ENCODE measurements at regions not wholly inside any gene's neighbourhood (a gene's known extent, or its start where the extent isn't known, plus 50 kb on each side); places are given as distances from the start of the nearest gene placed in this dataset.

GRCh38 chr3:168425936-168426595 lies 330.3 kb upstream of the GOLIM4 start:
- DNase-seq (ENCODE audit: extremely low spot score, unreplicated experiment), result no peak
- no peaks in the 10 kb centered on the region for H3K4me1 Mint-ChIP-seq (ENCODE audit: unreplicated experiment)
- H3K9me3 Mint-ChIP-seq, result peaks cover 6% of the 10 kb centered on the region
- no peaks in the 10 kb centered on the region for H3K27me3 Mint-ChIP-seq
- no peak overlapping the region for H3K4me3 Mint-ChIP-seq
- TF ChIP-seq, protein P1, sequence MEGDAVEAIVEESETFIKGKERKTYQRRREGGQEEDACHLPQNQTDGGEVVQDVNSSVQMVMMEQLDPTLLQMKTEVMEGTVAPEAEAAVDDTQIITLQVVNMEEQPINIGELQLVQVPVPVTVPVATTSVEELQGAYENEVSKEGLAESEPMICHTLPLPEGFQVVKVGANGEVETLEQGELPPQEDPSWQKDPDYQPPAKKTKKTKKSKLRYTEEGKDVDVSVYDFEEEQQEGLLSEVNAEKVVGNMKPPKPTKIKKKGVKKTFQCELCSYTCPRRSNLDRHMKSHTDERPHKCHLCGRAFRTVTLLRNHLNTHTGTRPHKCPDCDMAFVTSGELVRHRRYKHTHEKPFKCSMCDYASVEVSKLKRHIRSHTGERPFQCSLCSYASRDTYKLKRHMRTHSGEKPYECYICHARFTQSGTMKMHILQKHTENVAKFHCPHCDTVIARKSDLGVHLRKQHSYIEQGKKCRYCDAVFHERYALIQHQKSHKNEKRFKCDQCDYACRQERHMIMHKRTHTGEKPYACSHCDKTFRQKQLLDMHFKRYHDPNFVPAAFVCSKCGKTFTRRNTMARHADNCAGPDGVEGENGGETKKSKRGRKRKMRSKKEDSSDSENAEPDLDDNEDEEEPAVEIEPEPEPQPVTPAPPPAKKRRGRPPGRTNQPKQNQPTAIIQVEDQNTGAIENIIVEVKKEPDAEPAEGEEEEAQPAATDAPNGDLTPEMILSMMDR (conservative IDR thresholded peaks at IDR 0.05), result no peak
- no peaks in the 10 kb centered on the region for H3K36me3 Mint-ChIP-seq
- H3K27ac Mint-ChIP-seq, result no peak overlapping the region

DNA sequence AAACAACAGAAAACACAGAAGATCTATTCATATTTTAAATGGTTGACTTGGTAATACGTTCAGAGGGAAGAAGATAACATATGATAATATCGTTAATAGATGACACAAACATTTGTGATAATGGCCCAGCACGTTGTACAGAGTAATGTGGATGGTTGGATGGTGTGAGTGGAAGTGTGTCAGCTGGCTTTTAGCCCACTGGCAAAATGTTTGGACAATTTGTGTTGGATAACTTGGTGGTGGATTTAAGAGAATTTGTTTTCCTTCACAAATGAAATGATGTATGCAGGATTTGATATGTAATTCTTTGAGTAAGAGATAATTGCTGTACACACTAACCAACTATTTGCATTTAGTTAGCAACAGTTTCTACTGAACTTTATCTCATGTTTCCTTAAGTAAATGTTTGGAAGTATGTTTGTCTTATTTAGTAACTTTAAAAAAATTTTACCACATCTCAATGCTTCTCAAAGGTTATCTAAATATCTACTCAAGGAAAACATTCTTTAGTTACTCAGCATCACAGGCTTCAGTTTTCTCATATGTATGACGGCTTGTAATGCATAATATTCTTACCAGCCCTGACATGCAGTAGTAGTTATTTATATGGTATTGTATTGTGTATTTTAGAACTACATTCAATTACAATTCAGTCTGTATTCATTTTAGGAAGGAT lies 328.5 kb upstream of the GOLIM4 start:
- H3K27ac Mint-ChIP-seq, result no peak overlapping the region
- peaks cover 6% of the 10 kb centered on the region for H3K9me3 Mint-ChIP-seq
- H3K36me3 Mint-ChIP-seq, result no peaks in the 10 kb centered on the region
- H3K27me3 Mint-ChIP-seq, result no peaks in the 10 kb centered on the region
- TF ChIP-seq, protein P1 (conservative IDR thresholded peaks at IDR 0.05), result no peak
- H3K4me1 Mint-ChIP-seq (ENCODE audit: unreplicated experiment), result no peaks in the 10 kb centered on the region
- DNase-seq (ENCODE audit: extremely low spot score, unreplicated experiment), result no peak
- H3K4me3 Mint-ChIP-seq, result no peak overlapping the region

GRCh38 chr3:168422843-168423242 lies 327.1 kb upstream of the GOLIM4 start:
- DNase-seq (ENCODE audit: extremely low spot score, unreplicated experiment), result no peak
- H3K4me1 Mint-ChIP-seq (ENCODE audit: unreplicated experiment), result peaks cover 8% of the 10 kb centered on the region
- H3K36me3 Mint-ChIP-seq, result no peaks in the 10 kb centered on the region
- H3K9me3 Mint-ChIP-seq, result peaks cover 6% of the 10 kb centered on the region
- no peak overlapping the region for H3K27ac Mint-ChIP-seq
- H3K4me3 Mint-ChIP-seq, result no peak overlapping the region
- TF ChIP-seq, protein P1 (conservative IDR thresholded peaks at IDR 0.05), result no peak
- no peaks in the 10 kb centered on the region for H3K27me3 Mint-ChIP-seq

GRCh38 chr3:168419091-168419490 lies 323.4 kb upstream of the GOLIM4 start:
- no peak overlapping the region for H3K4me3 Mint-ChIP-seq
- H3K27ac Mint-ChIP-seq, result peak overlapping the region; percentile 89
- no peaks in the 10 kb centered on the region for H3K9me3 Mint-ChIP-seq
- H3K27me3 Mint-ChIP-seq, result no peaks in the 10 kb centered on the region
- TF ChIP-seq, protein P1 (conservative IDR thresholded peaks at IDR 0.05), result no peak
- no peaks in the 10 kb centered on the region for H3K36me3 Mint-ChIP-seq
- H3K4me1 Mint-ChIP-seq (ENCODE audit: unreplicated experiment), result peaks cover 8% of the 10 kb centered on the region
- no peak for DNase-seq (ENCODE audit: extremely low spot score, unreplicated experiment)

DNA sequence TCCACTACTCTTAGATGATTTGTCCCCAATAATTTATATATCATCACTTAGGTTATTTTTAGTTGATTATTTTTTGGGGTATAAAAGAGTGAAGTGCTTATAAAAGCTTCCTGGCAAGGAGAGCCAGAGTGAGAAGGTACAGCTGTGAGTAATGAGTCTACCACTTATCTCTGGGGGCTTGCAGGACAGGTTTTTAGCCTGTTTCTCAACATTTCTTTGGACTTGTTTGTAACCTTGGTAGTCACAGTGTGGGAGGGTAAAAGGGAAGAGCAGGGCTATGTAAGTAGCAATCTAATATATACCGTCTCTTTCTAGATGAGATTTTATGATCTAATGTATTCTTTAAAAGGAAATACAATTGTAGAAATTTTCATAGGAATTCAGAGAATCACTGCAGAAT lies 321.3 kb upstream of the GOLIM4 start:
- DNase-seq (ENCODE audit: extremely low spot score, unreplicated experiment), result no peak
- Mint-ChIP-seq H3K4me1 (ENCODE audit: unreplicated experiment) (peaks cover 8% of the 10 kb centered on the region), H3K9me3 (no peaks in the 10 kb centered on the region), H3K27ac (peak overlapping the region; percentile 89), H3K27me3 (no peaks in the 10 kb centered on the region), H3K36me3 (no peaks in the 10 kb centered on the region), H3K4me3 (peak overlapping the region; percentile 68)
- TF ChIP-seq, protein P1 (conservative IDR thresholded peaks at IDR 0.05), result no peak
